Coronary artery (tissue), 2 donors: ENCODE measurements at regions not wholly inside any gene's neighbourhood (a gene's known extent, or its start where the extent isn't known, plus 50 kb on each side); places are given as distances from the start of the nearest gene placed in this dataset.

Experiments
- DNase-seq: peaks from one replicate; pipeline ENCODE4 v3.0.0-alpha.2; 2017; ENCODE audit warnings: low spot score
- H3K27ac ChIP-seq, 2 donors: fragments of 200-600 bp; sonication (generic); one replicate each; pipeline ENCODE4 v1.5.1; 2016 to 2019
- H3K4me3 ChIP-seq: fragments of 200-600 bp; sonication (generic); 2 replicates; pipeline ENCODE4 v1.5.1; 2016; ENCODE audit warnings: mild to moderate bottlenecking, moderate library complexity
- CTCF ChIP-seq: fragments of 200-600 bp; sonication (generic); IDR thresholded peaks from one replicate; pipeline ENCODE4 v1.5.1; 2019; ENCODE audit warnings: antibody characterized with exemption

GRCh38 chr7:97407106-97407505, 289.6 kb downstream of the SDHAF3 start:
- H3K4me3 ChIP-seq = no peak overlapping the region
- no peak for DNase-seq
- no peak for TF ChIP-seq CTCF
- no peak overlapping the region for H3K27ac ChIP-seq

GRCh38 chr7:97409346-97409745, 291.8 kb downstream of the SDHAF3 start:
- H3K27ac ChIP-seq = no peak overlapping the region
- no peak overlapping the region for H3K4me3 ChIP-seq
- no peak for DNase-seq
- no peak for TF ChIP-seq CTCF

- no peak overlapping the region for H3K27ac ChIP-seq
- TF ChIP-seq CTCF = no peak
- DNase-seq = no peak
- no peak overlapping the region for H3K4me3 ChIP-seq
Observed at GRCh38 chr7:97418312-97418711, 300.8 kb downstream of the SDHAF3 start.

GRCh38 chr7:97419898-97420297, 302.4 kb downstream of the SDHAF3 start:
- no peak for TF ChIP-seq CTCF
- DNase-seq = no peak
- no peak overlapping the region for H3K27ac ChIP-seq
- no peak overlapping the region for H3K4me3 ChIP-seq

- TF ChIP-seq CTCF = no peak
- Histone ChIP-seq H3K27ac (no peak overlapping the region), H3K4me3 (no peak overlapping the region)
- no peak for DNase-seq
Observed at GRCh38 chr7:97421307-97421930, 303.9 kb downstream of the SDHAF3 start.

GRCh38 chr7:97422046-97422445, 304.5 kb downstream of the SDHAF3 start:
- no peak for TF ChIP-seq CTCF
- no peak for DNase-seq
- Histone ChIP-seq H3K27ac (no peak overlapping the region), H3K4me3 (no peak overlapping the region)

GRCh38 chr7:97430006-97430405, 301.9 kb upstream of the TAC1 start:
- Histone ChIP-seq H3K4me3 (no peak overlapping the region), H3K27ac (no peak overlapping the region)
- no peak for TF ChIP-seq CTCF
- DNase-seq = no peak
